Liver (tissue), 8 donors: ENCODE measurements at regions not wholly inside any gene's neighbourhood (a gene's known extent, or its start where the extent isn't known, plus 50 kb on each side); places are given as distances from the start of the nearest gene placed in this dataset.

Experiments
- DNase-seq: peaks from one replicate; pipeline ENCODE4 v3.0.0-alpha.2; 2017; ENCODE audit warnings: low spot score
- H3K27ac ChIP-seq, 2 donors: one replicate each; pipeline ENCODE4 v1.7.0; 2013; ENCODE audit warnings: inconsistent platforms in 2 of 2, low read length in 2 of 2, control low read depth in 1 of 2, low read depth in 1 of 2, mild to moderate bottlenecking in 1 of 2
- H3K27me3 ChIP-seq, 4 donors: one replicate each; pipeline versions ENCODE4 v1.6.1 to v1.7.0; 2013; ENCODE audit warnings: low read length in 3 of 4, inconsistent platforms in 1 of 4, mild to moderate bottlenecking in 1 of 4, moderate library complexity in 1 of 4; ENCODE audit not compliant: control insufficient read depth in 4 of 4, insufficient read depth in 4 of 4
- H3K36me3 ChIP-seq, 4 donors: one replicate each; pipeline versions ENCODE4 v1.6.1 to v1.7.0; 2013; ENCODE audit warnings: low read length in 3 of 4, mild to moderate bottlenecking in 3 of 4, low read depth in 1 of 4, moderate library complexity in 1 of 4; ENCODE audit not compliant: control insufficient read depth in 4 of 4, insufficient read depth in 3 of 4
- H3K4me1 ChIP-seq, 4 donors: one replicate each; pipeline versions ENCODE4 v1.6.1 to v1.7.0; 2013; ENCODE audit warnings: low read length in 3 of 4, mild to moderate bottlenecking in 3 of 4, moderate library complexity in 1 of 4; ENCODE audit not compliant: control insufficient read depth in 4 of 4, insufficient read depth in 4 of 4
- H3K4me3 ChIP-seq, 3 donors: one replicate each; pipeline versions ENCODE4 v1.6.1 to v1.7.0; 2013; ENCODE audit warnings: low read length in 3 of 3, control low read depth in 1 of 3, low read depth in 1 of 3, mild to moderate bottlenecking in 1 of 3
- H3K9ac ChIP-seq, 2 donors: one replicate each; pipeline ENCODE4 v1.7.0; 2013; ENCODE audit warnings: low read length in 2 of 2, mild to moderate bottlenecking in 2 of 2, moderate library complexity in 2 of 2, control low read depth in 1 of 2, low read depth in 1 of 2
- H3K9me3 ChIP-seq, 4 donors: one replicate each; pipeline versions ENCODE4 v1.6.1 to v1.7.0; 2013; ENCODE audit warnings: low read length in 3 of 4; ENCODE audit not compliant: control insufficient read depth in 4 of 4
- EGR1 ChIP-seq, 2 donors: IDR thresholded peaks; 2 replicates each; pipeline ENCODE4 v1.6.1; 2016 to 2018; ENCODE audit warnings: antibody characterized with exemption in 2 of 2, low read depth in 2 of 2
- FOXA1 ChIP-seq: IDR thresholded peaks from 2 replicates; pipeline ENCODE4 v1.6.1; 2016; ENCODE audit warnings: antibody characterized with exemption
- FOXA2 ChIP-seq: IDR thresholded peaks from 2 replicates; pipeline ENCODE4 v1.6.1; 2016; ENCODE audit warnings: antibody characterized with exemption
- GABPA ChIP-seq, 2 donors: IDR thresholded peaks in 1 of 2; conservative IDR thresholded peaks in 1 of 2; 2 replicates each; pipeline ENCODE4 v1.6.1; 2016; ENCODE audit warnings: antibody characterized with exemption in 2 of 2, mild to moderate bottlenecking in 1 of 2, moderate library complexity in 1 of 2
- HNF4A ChIP-seq, 2 donors: conservative IDR thresholded peaks; 2 replicates each; pipeline ENCODE4 v1.6.1; 2016; ENCODE audit warnings: antibody characterized with exemption in 2 of 2, mild to moderate bottlenecking in 2 of 2
- HNF4G ChIP-seq: IDR thresholded peaks from 2 replicates; pipeline ENCODE4 v1.6.1; 2016; ENCODE audit warnings: antibody characterized with exemption
- JUND ChIP-seq, 2 donors: IDR thresholded peaks; 2 replicates each; pipeline ENCODE4 v1.6.1; 2016; ENCODE audit warnings: antibody characterized with exemption in 2 of 2
- NR2F2 ChIP-seq: IDR thresholded peaks from 2 replicates; pipeline ENCODE4 v1.6.1; 2016; ENCODE audit warnings: antibody characterized with exemption
- RAD21 ChIP-seq, 2 donors: IDR thresholded peaks; 2 replicates each; pipeline ENCODE4 v1.6.1; 2016; ENCODE audit warnings: antibody characterized with exemption in 2 of 2, mild to moderate bottlenecking in 2 of 2
- RXRA ChIP-seq, 2 donors: IDR thresholded peaks; 2 replicates each; pipeline ENCODE4 v1.6.1; 2017 to 2018; ENCODE audit warnings: antibody characterized with exemption in 2 of 2, mild to moderate bottlenecking in 1 of 2
- SP1 ChIP-seq: IDR thresholded peaks from 2 replicates; pipeline ENCODE4 v1.6.1; 2018; ENCODE audit warnings: antibody characterized with exemption, mild to moderate bottlenecking
- YY1 ChIP-seq: IDR thresholded peaks from 2 replicates; pipeline ENCODE4 v1.6.1; 2016; ENCODE audit warnings: antibody characterized with exemption, mild to moderate bottlenecking
- WGBS: extraction: QIAGEN DNeasy Blood & Tissue Kit; methylation state at CpG from one replicate; pipeline ENCODE4 v1.1.7; 2013; 5-methylcytosine and 5-hydroxymethylcytosine counted together
- TF ChIP-seq, protein P1 (sequence below): fragments of 150-350 bp; IDR thresholded peaks from 2 replicates; pipeline ENCODE4 v1.5.1; 2017; ENCODE audit warnings: improper control_type of control experiment, low read depth, low read length; ENCODE audit not compliant: missing input control
- TF ChIP-seq, protein P2 (sequence below): IDR thresholded peaks from 2 replicates; pipeline ENCODE4 v1.6.1; 2016; ENCODE audit warnings: antibody characterized with exemption
- TF ChIP-seq, protein P3 (sequence below): IDR thresholded peaks from 2 replicates; pipeline ENCODE4 v1.6.1; 2016; ENCODE audit warnings: antibody characterized with exemption
- TF ChIP-seq, protein P4 (sequence below): IDR thresholded peaks from 2 replicates; pipeline ENCODE4 v1.6.1; 2016; ENCODE audit warnings: antibody characterized with exemption
- donor health status: healthy.
- donor health status: healthy.
- donor health status: healthy.
- donor health status: healthy.
- donor health status: healthy.

DNA sequence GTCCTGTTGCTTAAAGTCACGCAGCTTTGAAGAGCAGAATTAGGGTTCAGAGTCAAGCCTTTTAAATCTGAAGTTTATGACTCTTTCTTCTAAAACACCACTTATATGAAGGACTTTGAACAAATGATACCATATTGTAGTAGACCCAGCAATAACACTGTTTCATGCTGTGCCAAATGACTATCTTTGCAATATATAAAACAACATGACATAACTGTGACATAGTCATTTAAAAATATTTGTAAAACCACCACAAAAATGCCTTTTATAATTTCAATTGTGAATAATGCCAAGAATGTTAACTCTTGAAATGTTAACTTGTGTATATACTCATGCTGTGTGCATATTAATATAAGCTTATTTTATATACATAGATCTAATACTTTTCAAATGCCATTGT is 452.1 kb upstream of the NEGR1 start:
- Histone ChIP-seq H3K27ac (no peak overlapping the region), H3K9me3 (no peaks in the 10 kb centered on the region), H3K4me3 (no peak overlapping the region), H3K4me1 (no peaks in the 10 kb centered on the region), H3K27me3 (no peaks in the 10 kb centered on the region), H3K36me3 (no peaks in the 10 kb centered on the region), H3K9ac (no peak overlapping the region)
- TF ChIP-seq NR2F2 (no peak), RAD21 (IDR thresholded peaks at IDR 0.05) (no peak), SP1 (no peak), FOXA1 (no peak), HNF4A (conservative IDR thresholded peaks at IDR 0.05) (no peak), EGR1 (IDR thresholded peaks at IDR 0.05; ENCODE audit: low read depth in 2 of 2) (no peak), GABPA (IDR thresholded peaks at IDR 0.05 in 1 of 2, conservative IDR thresholded peaks at IDR 0.05 in 1 of 2) (no peak), HNF4G (no peak), YY1 (no peak), RXRA (IDR thresholded peaks at IDR 0.05) (no peak), JUND (IDR thresholded peaks at IDR 0.05) (no peak), FOXA2 (no peak)
- TF ChIP-seq, protein P1, sequence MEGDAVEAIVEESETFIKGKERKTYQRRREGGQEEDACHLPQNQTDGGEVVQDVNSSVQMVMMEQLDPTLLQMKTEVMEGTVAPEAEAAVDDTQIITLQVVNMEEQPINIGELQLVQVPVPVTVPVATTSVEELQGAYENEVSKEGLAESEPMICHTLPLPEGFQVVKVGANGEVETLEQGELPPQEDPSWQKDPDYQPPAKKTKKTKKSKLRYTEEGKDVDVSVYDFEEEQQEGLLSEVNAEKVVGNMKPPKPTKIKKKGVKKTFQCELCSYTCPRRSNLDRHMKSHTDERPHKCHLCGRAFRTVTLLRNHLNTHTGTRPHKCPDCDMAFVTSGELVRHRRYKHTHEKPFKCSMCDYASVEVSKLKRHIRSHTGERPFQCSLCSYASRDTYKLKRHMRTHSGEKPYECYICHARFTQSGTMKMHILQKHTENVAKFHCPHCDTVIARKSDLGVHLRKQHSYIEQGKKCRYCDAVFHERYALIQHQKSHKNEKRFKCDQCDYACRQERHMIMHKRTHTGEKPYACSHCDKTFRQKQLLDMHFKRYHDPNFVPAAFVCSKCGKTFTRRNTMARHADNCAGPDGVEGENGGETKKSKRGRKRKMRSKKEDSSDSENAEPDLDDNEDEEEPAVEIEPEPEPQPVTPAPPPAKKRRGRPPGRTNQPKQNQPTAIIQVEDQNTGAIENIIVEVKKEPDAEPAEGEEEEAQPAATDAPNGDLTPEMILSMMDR = no peak
- TF ChIP-seq, protein P2, sequence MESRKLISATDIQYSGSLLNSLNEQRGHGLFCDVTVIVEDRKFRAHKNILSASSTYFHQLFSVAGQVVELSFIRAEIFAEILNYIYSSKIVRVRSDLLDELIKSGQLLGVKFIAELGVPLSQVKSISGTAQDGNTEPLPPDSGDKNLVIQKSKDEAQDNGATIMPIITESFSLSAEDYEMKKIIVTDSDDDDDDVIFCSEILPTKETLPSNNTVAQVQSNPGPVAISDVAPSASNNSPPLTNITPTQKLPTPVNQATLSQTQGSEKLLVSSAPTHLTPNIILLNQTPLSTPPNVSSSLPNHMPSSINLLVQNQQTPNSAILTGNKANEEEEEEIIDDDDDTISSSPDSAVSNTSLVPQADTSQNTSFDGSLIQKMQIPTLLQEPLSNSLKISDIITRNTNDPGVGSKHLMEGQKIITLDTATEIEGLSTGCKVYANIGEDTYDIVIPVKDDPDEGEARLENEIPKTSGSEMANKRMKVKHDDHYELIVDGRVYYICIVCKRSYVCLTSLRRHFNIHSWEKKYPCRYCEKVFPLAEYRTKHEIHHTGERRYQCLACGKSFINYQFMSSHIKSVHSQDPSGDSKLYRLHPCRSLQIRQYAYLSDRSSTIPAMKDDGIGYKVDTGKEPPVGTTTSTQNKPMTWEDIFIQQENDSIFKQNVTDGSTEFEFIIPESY = no peak
- TF ChIP-seq, protein P3, sequence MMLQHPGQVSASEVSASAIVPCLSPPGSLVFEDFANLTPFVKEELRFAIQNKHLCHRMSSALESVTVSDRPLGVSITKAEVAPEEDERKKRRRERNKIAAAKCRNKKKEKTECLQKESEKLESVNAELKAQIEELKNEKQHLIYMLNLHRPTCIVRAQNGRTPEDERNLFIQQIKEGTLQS = no peak
- TF ChIP-seq, protein P4, sequence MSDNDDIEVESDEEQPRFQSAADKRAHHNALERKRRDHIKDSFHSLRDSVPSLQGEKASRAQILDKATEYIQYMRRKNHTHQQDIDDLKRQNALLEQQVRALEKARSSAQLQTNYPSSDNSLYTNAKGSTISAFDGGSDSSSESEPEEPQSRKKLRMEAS = no peak
- WGBS = 72% methylated on average over 1 of the region's 1 CpG
- DNase-seq = no peak

DNA sequence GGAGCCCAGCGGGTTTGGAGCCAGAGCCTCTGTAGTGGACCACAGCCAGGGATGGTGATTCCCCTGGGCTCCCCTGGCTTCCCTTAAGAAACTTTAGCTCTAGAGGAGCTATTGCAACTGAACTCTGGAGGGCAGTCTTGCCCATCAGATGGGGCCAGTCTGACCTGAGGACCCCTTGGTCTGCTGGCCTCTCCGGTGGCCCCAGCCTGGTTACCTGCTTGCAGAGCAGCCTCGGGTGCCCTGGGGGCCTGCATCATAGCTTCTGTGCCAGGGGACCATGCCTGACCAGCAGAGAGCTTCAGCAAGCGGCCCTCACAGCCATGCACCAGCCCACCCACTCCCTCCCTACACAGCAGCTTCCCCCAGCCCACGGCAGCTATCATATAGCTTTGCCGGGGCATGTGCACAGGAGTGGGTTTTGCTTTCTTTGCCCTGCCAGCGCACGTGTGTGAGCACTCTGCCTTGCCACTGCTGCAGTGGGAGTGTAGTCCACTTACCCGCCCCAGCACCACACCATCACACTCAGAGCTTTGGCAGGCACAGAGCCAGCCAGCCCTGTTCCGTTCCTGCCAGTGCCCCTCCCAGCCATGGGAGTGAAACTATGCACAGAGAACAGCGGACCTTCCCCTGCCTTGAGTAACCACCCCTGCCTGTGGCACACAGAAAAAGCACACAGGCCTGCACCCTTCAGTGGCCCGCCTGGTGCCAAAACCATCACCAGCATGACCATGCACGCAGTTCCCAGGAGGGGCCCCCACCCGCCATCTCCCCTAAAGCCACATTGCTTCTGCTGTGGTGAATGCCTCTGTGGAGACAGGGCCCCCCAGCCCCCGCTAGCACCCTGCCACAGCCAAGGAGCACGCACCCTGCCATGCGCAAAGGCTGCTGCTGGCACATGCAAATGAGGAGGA is 442.9 kb upstream of the NEGR1 start:
- no peak for TF ChIP-seq YY1
- TF ChIP-seq, protein P4 = no peak
- Histone ChIP-seq H3K27me3 (no peaks in the 10 kb centered on the region), H3K9me3 (no peaks in the 10 kb centered on the region), H3K9ac (no peak overlapping the region), H3K27ac (no peak overlapping the region), H3K4me3 (no peak overlapping the region), H3K4me1 (no peaks in the 10 kb centered on the region), H3K36me3 (no peaks in the 10 kb centered on the region)
- WGBS = 75% methylated on average over 17 of the region's 17 CpGs
- no peak for DNase-seq
